ENCODE measurements at regions not wholly inside any gene's neighbourhood (a gene's known extent, or its start where the extent isn't known, plus 50 kb on each side); places are given as distances from the start of the nearest gene placed in this dataset.

DNA sequence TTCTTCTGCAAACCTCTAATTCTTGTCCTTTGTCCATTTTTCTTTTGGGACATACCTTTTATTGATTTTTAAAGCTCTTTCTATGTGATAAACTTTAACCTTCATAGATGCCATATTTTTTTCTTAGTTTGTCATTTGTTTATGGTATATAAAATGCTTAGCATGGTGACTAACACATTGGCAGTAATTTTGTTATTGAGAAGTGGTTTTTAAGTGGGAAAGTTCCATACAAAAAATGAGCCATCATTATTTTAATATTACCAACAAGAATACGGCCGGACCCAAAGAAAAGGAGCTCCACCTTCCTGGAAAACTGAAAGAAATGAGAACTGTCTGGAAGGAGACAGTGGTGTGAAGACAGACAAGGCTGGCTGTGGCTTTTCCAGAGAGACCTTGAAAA is 270.1 kb upstream of the SIX2 start:
- H3K27me3 ChIP-seq (replicated peaks; ENCODE audit: insufficient read depth) = no peaks in the 10 kb centered on the region
- no peak overlapping the region for H3K27ac ChIP-seq
- no peaks in the 10 kb centered on the region for H3K9me3 ChIP-seq
- H3K4me1 ChIP-seq (ENCODE audit: control insufficient read depth in 1 of 2, low read depth in 2 of 2) = peaks cover 16 to 66% of the 10 kb centered on the region in 2 donors
- TF ChIP-seq, protein P1, sequence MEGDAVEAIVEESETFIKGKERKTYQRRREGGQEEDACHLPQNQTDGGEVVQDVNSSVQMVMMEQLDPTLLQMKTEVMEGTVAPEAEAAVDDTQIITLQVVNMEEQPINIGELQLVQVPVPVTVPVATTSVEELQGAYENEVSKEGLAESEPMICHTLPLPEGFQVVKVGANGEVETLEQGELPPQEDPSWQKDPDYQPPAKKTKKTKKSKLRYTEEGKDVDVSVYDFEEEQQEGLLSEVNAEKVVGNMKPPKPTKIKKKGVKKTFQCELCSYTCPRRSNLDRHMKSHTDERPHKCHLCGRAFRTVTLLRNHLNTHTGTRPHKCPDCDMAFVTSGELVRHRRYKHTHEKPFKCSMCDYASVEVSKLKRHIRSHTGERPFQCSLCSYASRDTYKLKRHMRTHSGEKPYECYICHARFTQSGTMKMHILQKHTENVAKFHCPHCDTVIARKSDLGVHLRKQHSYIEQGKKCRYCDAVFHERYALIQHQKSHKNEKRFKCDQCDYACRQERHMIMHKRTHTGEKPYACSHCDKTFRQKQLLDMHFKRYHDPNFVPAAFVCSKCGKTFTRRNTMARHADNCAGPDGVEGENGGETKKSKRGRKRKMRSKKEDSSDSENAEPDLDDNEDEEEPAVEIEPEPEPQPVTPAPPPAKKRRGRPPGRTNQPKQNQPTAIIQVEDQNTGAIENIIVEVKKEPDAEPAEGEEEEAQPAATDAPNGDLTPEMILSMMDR (IDR thresholded peaks at IDR 0.05) = no peak
- H3K4me3 ChIP-seq = no peak overlapping the region
- DNase-seq (ENCODE audit: low spot score) (no peak), ATAC-seq (ENCODE audit: insufficient number of reproducible peaks, low FRiP score, low read depth) (no peak)
- H3K36me3 ChIP-seq = no peaks in the 10 kb centered on the region

DNA sequence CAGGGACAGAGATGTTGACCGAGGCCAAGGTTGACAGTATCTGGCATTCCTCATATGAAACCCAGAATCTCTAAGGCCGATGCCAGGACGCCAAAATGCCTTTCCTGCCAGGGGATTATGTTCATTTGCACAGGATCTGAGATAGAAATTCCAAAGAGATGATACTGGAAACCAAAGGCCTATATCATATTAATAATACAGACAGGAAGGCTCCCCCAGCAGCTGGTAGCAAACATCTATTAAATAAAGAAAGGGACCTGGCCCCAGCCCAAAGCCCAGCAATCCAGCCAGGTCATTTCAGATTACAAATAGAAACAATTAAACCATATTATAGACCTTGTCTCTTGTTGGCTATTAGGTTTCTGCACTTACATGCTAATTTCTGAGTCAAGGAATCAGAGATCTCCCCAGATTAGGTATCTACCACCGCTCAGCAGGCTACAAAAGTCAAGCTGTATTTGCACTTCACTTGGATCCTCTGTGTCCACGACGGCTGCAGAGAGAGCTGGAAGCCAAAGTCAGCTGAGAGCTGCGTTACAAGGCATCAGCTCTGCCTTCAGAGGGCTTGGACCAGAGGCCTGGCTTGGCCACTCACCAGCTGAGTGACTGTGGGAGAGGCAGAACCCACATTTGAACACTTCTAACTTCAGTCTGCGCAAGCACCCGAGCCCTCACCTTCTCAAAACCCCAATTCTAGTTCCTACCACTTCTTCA is 269.3 kb upstream of the SIX2 start:
- Histone ChIP-seq H3K27ac (peak overlapping the region in 1 of 2 donors; percentile 25), H3K27me3 (replicated peaks; ENCODE audit: insufficient read depth) (no peaks in the 10 kb centered on the region), H3K4me3 (no peak overlapping the region), H3K4me1 (ENCODE audit: control insufficient read depth in 1 of 2, low read depth in 2 of 2) (peaks cover 19 to 66% of the 10 kb centered on the region in 2 donors), H3K36me3 (no peaks in the 10 kb centered on the region), H3K9me3 (no peaks in the 10 kb centered on the region)
- ATAC-seq (ENCODE audit: insufficient number of reproducible peaks, low FRiP score, low read depth) (no peak), DNase-seq (ENCODE audit: low spot score) (no peak)
- TF ChIP-seq, protein P1 (IDR thresholded peaks at IDR 0.05) = no peak

DNA sequence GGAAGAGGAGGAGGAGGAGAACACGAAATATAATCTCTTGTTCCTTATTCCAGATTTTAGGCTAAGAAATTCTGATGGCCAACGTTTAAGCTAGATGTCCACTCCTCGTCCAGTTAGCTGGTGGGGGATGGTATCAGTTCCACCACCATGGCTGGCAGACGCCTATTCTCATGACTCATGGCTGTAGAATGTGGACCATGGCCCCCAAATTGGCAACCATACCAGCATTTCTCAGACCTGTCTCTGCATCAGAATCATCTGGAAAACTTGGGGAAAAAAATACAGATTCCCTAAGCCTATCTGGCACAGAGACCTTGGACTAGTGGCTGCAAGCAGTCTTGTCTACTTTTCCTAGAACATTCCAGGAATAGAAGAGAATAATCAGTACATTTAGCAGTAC is 267.7 kb upstream of the SIX2 start:
- TF ChIP-seq, protein P1 (IDR thresholded peaks at IDR 0.05) = no peak
- DNase-seq (ENCODE audit: low spot score) (no peak), ATAC-seq (ENCODE audit: insufficient number of reproducible peaks, low FRiP score, low read depth) (no peak)
- Histone ChIP-seq H3K36me3 (no peaks in the 10 kb centered on the region), H3K9me3 (no peaks in the 10 kb centered on the region), H3K27ac (peak overlapping the region; percentile 38 to 72), H3K4me3 (no peak overlapping the region), H3K27me3 (replicated peaks; ENCODE audit: insufficient read depth) (no peaks in the 10 kb centered on the region), H3K4me1 (ENCODE audit: control insufficient read depth in 1 of 2, low read depth in 2 of 2) (peaks cover 12 to 55% of the 10 kb centered on the region in 2 donors)

DNA sequence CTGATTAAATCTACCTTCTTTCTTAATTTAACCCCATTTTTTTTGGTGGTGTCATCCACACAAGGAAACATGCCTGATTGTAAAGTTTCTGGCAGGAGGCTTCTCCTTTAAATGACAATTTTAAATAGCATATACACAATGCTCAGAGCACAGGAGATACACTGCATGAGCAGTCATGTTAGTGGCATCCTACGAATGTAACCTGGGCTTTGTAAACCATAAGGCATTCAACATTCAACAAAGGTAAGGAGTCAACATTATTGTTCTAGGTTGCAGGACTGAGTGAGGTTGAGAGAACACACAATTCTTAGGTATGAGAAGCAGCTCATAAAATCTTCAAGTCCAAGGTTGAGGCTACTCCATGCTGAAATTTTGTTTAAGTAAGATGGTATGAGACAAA is 266.6 kb upstream of the SIX2 start:
- peak overlapping the region; percentile 57 to 72 for H3K27ac ChIP-seq
- DNase-seq (ENCODE audit: low spot score) = no peak
- H3K27me3 ChIP-seq (replicated peaks; ENCODE audit: insufficient read depth) = no peaks in the 10 kb centered on the region
- H3K4me3 ChIP-seq = no peak overlapping the region
- no peaks in the 10 kb centered on the region for H3K36me3 ChIP-seq
- no peaks in the 10 kb centered on the region for H3K9me3 ChIP-seq
- peaks cover 12 to 55% of the 10 kb centered on the region in 2 donors for H3K4me1 ChIP-seq (ENCODE audit: control insufficient read depth in 1 of 2, low read depth in 2 of 2)
- no peak for ATAC-seq (ENCODE audit: insufficient number of reproducible peaks, low FRiP score, low read depth)
- TF ChIP-seq, protein P1 (IDR thresholded peaks at IDR 0.05) = no peak

DNA sequence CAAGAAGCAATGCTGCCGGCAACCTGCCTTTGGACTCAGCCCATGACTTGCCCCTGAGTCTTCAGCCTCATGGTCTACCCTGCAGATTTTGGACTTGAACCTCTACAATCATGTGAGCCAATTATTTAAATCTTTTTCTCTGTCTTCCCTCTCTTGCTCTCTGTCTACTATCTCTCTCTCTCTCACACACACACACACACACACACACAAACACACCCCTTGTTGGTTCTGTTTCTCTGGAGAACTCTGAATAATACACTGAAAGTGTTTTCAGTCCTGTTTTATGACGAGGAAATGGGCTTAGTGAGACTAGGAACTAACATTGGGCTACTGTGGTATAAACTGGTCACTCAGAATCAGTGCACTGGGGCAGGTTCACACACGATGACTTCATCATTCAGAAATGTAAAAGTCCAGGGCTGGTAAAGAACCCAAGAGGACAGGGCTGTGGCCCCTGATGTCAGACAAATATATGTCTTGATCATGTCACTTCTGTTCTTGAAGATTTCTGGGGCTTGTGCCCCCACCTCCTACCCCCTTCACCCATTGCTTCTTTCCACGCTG is 266.1 kb upstream of the SIX2 start:
- Histone ChIP-seq H3K36me3 (no peaks in the 10 kb centered on the region), H3K4me1 (ENCODE audit: control insufficient read depth in 1 of 2, low read depth in 2 of 2) (peaks cover 12 to 55% of the 10 kb centered on the region in 2 donors), H3K4me3 (no peak overlapping the region), H3K9me3 (no peaks in the 10 kb centered on the region), H3K27me3 (replicated peaks; ENCODE audit: insufficient read depth) (no peaks in the 10 kb centered on the region), H3K27ac (peak overlapping the region; percentile 57 to 72)
- TF ChIP-seq, protein P1 (IDR thresholded peaks at IDR 0.05) = no peak
- ATAC-seq (ENCODE audit: insufficient number of reproducible peaks, low FRiP score, low read depth) (no peak), DNase-seq (ENCODE audit: low spot score) (no peak)

Data from thoracic aorta (tissue), 2 donors.